Small intestine (tissue), 7 donors: ENCODE measurements at regions not wholly inside any gene's neighbourhood (a gene's known extent, or its start where the extent isn't known, plus 50 kb on each side); places are given as distances from the start of the nearest gene placed in this dataset.
"Not testable (repeated sequence)": the region's sequence is repeated elsewhere in the genome, so short reads cannot be mapped to it uniquely, and the experiment has no call there.

Experiments used
- DNase-seq, 2 donors: peaks; one replicate each; pipeline versions ENCODE4 v3.0.0 to v3.0.0-alpha.2; 2013
- FAIRE-seq: peaks from 2 replicates; lab custom pipeline; 2012; peaks lifted over from hg19 to GRCh38; lab: Jason Lieb, UNC
- H3K27ac ChIP-seq, 3 donors: one replicate each; pipeline ENCODE4 v1.5.1; 2013; ENCODE audit warnings: low read length in 2 of 3, mild to moderate bottlenecking in 2 of 3, control low read depth in 1 of 3, inconsistent platforms in 1 of 3, low read depth in 1 of 3, moderate library complexity in 1 of 3
- H3K27me3 ChIP-seq, 3 donors: one replicate each; pipeline ENCODE4 v1.6.1; 2013; ENCODE audit warnings: low read length in 3 of 3, inconsistent platforms in 1 of 3; ENCODE audit not compliant: control insufficient read depth in 3 of 3, insufficient read depth in 3 of 3
- H3K36me3 ChIP-seq, 3 donors: one replicate each; pipeline ENCODE4 v1.6.1; 2013; ENCODE audit warnings: low read length in 3 of 3, inconsistent platforms in 1 of 3, low read depth in 1 of 3, mild to moderate bottlenecking in 1 of 3, moderate library complexity in 1 of 3; ENCODE audit not compliant: control insufficient read depth in 3 of 3, insufficient read depth in 2 of 3
- H3K4me1 ChIP-seq, 3 donors: one replicate each; pipeline ENCODE4 v1.6.1; 2013; ENCODE audit warnings: low read length in 2 of 3, inconsistent platforms in 1 of 3, low read depth in 1 of 3, mild to moderate bottlenecking in 1 of 3, moderate library complexity in 1 of 3; ENCODE audit not compliant: control insufficient read depth in 3 of 3, insufficient read depth in 2 of 3
- H3K4me3 ChIP-seq, 3 donors: one replicate each; pipeline ENCODE4 v1.5.1; 2013; ENCODE audit warnings: low read length in 3 of 3, control low read depth in 1 of 3, inconsistent platforms in 1 of 3, low read depth in 1 of 3, mild to moderate bottlenecking in 1 of 3, moderate library complexity in 1 of 3
- H3K9me3 ChIP-seq, 2 donors: one replicate each; pipeline ENCODE4 v1.6.1; 2013; ENCODE audit warnings: low read depth in 1 of 2, low read length in 1 of 2; ENCODE audit not compliant: control insufficient read depth in 2 of 2, insufficient read depth in 1 of 2
- WGBS, 3 donors: extraction: QIAGEN DNeasy Blood & Tissue Kit; methylation state at CpG; one replicate each; pipeline ENCODE4 v1.1.7; 2013; 5-methylcytosine and 5-hydroxymethylcytosine counted together
- donor health status: healthy with polysubstance abuse.
- donor health status: control.
- donor health status: control.
- donor health status: Bipolar disorder and iron deficiency.
- donor health status: healthy.

DNA sequence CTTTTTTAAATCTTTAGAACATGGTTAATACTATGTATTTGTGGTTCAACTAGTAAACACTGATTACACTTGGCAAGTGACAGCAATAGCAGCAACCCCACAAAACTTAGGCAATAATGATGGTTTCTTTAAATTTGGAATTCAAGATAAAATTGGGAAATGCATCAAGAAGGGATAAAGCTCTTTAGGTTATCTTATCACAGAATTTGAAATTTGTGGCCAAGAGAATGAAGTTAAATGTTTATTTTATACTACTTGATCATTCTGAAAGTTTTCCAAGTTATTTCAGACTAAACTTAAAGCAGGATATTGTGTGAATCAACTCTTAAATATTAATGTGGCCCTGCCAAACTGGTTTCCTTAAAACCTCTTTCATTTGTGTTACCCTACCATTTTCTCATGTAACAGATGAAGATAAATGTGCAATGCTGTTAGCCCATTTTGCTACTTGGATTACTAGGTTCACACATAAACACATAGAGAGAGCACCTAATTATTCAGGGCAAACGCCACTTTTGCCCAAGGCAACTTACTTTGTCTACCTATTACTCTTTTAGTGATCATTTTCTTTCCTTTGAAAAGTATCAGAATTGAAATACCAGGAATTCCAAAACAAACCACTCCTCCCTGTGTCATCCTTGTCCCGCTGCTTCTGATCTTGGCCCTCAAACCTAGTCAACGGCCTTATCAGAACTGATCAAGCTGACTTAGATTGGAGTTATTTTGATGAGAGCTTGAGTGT lies 186.7 kb upstream of the TENT5A start:
- no peaks in the 10 kb centered on the region for H3K27me3 ChIP-seq
- DNase-seq, result peak in 1 of 2 donors; percentile 8
- H3K27ac ChIP-seq, result peak overlapping the region in 2 of 3 donors; percentile 71 to 92
- H3K4me1 ChIP-seq, result peaks cover 0 to 10% (median 0%) of the 10 kb centered on the region in 3 donors
- no peak for FAIRE-seq
- WGBS, 3 donors, result 63 to 73% (median 72%) methylated on average over 3 of the region's 3 CpGs
- no peak overlapping the region for H3K4me3 ChIP-seq
- H3K9me3 ChIP-seq, result peaks cover 0 to 2% of the 10 kb centered on the region in 2 donors
- no peaks in the 10 kb centered on the region for H3K36me3 ChIP-seq

DNA sequence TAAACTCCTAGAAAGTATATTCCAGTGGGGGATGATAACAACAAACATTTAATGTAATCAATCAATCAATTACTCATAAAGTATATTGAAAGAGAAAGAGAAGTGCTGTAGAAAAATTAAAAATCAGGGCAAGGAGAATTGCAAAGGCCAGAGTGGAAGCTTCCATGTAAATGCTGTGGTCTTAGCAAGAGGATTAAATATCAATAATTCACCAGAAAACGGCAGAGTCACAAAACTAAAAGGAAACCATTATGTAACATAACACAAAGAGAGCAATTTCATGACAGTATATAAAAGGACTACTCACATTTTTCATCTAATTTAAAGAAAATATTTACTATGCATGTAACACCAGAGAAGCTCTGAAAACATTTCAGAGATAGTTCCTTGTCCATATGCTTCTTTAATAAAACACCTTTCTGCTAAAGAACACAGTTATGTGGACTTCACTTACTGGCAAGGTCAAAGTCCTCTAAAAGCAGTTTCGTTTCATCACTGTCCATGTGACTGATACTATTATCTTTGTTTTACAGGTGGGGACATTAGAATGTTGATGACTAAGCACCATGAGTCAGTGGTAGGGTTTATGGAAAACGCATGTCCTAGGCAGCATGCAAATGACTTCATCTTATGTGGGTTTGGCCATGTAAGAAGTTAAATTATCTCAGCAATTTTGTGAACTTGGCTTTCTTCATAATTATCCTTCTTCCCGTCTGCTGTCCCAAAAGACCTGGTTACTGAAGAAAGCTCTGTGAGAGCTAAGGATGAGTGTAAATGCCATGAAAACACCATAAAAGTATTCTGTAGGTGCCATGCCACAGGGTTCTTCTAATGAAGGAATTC lies 185.8 kb upstream of the TENT5A start:
- WGBS, 3 donors, result 10 to 27% (median 13%) methylated on average over 4 of the region's 4 CpGs
- peak; percentile 86 for FAIRE-seq
- Histone ChIP-seq H3K4me1 (peaks cover 0 to 18% (median 2%) of the 10 kb centered on the region in 3 donors), H3K36me3 (no peaks in the 10 kb centered on the region), H3K4me3 (peak overlapping the region in 2 of 3 donors; percentile 12 to 18), H3K27me3 (no peaks in the 10 kb centered on the region), H3K9me3 (peaks cover 0 to 3% of the 10 kb centered on the region in 2 donors), H3K27ac (peak overlapping the region in 2 of 3 donors; percentile 71 to 92)
- DNase-seq, result peak; percentile 95 to 96

GRCh38 chr6:81937296-81937937 lies 184.9 kb upstream of the TENT5A start:
- Histone ChIP-seq H3K27me3 (no peaks in the 10 kb centered on the region), H3K36me3 (no peaks in the 10 kb centered on the region), H3K27ac (peak overlapping the region in 2 of 3 donors; percentile 4 to 92), H3K4me3 (peak overlapping the region in 2 of 3 donors; percentile 12 to 18), H3K9me3 (peaks cover 0 to 3% of the 10 kb centered on the region in 2 donors), H3K4me1 (peaks cover 0 to 18% (median 2%) of the 10 kb centered on the region in 3 donors)
- no peak for FAIRE-seq
- DNase-seq, result peak; percentile 27 to 54
- 73 to 78% (median 78%) methylated on average over 6 of the region's 6 CpGs for WGBS, 3 donors

- FAIRE-seq, result no peak
- Histone ChIP-seq H3K27ac (no peak overlapping the region), H3K27me3 (no peaks in the 10 kb centered on the region), H3K4me3 (no peak overlapping the region), H3K4me1 (peaks cover 0 to 18% (median 2%) of the 10 kb centered on the region in 3 donors), H3K36me3 (no peaks in the 10 kb centered on the region), H3K9me3 (peaks cover 0 to 3% of the 10 kb centered on the region in 2 donors)
- WGBS, 3 donors, result 85 to 93% (median 91%) methylated on average over 1 of the region's 1 CpG
- DNase-seq, result no peak
Observed at GRCh38 chr6:81934936-81935335, 182.5 kb upstream of the TENT5A start.

- no peak for FAIRE-seq
- H3K36me3 ChIP-seq, result no peaks in the 10 kb centered on the region
- peaks cover 0 to 11% (median 2%) of the 10 kb centered on the region in 3 donors for H3K4me1 ChIP-seq
- H3K9me3 ChIP-seq, result peaks cover 0 to 3% of the 10 kb centered on the region in 2 donors
- H3K27me3 ChIP-seq, result no peaks in the 10 kb centered on the region
- peak; percentile 52 to 57 for DNase-seq
- peak overlapping the region in 2 of 3 donors; percentile 48 to 50 for H3K27ac ChIP-seq
- 77 to 92% (median 84%) methylated on average over 1 of the region's 1 CpG for WGBS, 3 donors
- H3K4me3 ChIP-seq, result no peak overlapping the region
Observed at GRCh38 chr6:81933608-81934051, 181.1 kb upstream of the TENT5A start.

DNA sequence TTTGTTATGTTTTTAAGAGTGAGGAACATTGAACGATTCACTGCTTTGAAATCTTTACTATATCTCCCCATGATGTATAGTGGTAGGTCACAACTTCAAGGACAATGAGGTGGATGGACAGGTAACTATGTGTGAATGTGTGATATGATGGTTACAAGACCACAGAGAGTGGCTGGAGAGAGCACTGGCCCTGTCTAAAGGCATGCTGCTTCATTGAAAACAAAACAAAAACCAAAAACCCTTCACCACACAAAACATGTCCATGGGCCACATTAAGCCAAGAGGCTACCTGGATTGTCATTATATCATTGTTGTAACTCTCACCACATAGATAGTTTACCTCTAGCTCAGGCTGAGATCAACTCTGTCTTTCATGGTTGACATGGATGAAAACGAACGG lies 180.6 kb upstream of the TENT5A start:
- H3K27me3 ChIP-seq, result no peaks in the 10 kb centered on the region
- no peaks in the 10 kb centered on the region for H3K36me3 ChIP-seq
- H3K9me3 ChIP-seq, result peaks cover 0 to 3% of the 10 kb centered on the region in 2 donors
- 95 to 97% (median 97%) methylated on average over 3 of the region's 3 CpGs for WGBS, 3 donors
- DNase-seq (no peak), FAIRE-seq (no peak)
- no peak overlapping the region for H3K4me3 ChIP-seq
- peak overlapping the region in 1 of 3 donors; percentile 32 for H3K27ac ChIP-seq
- peaks cover 0 to 9% (median 2%) of the 10 kb centered on the region in 3 donors for H3K4me1 ChIP-seq

- H3K4me1 ChIP-seq, FAIRE-seq, H3K4me3 ChIP-seq, H3K27me3 ChIP-seq, H3K27ac ChIP-seq, H3K36me3 ChIP-seq, H3K9me3 ChIP-seq, DNase-seq: not testable (repeated sequence)
Observed at GRCh38 chr6:81932448-81932847, 180.0 kb upstream of the TENT5A start.

- H3K27me3 ChIP-seq, result no peaks in the 10 kb centered on the region
- peaks cover 0 to 3% of the 10 kb centered on the region in 2 donors for H3K9me3 ChIP-seq
- WGBS, 3 donors, result 74 to 83% (median 78%) methylated on average over 3 of the region's 3 CpGs
- no peak overlapping the region for H3K4me3 ChIP-seq
- peaks cover 0 to 9% (median 2%) of the 10 kb centered on the region in 3 donors for H3K4me1 ChIP-seq
- FAIRE-seq (no peak), DNase-seq (no peak)
- H3K36me3 ChIP-seq, result no peaks in the 10 kb centered on the region
- H3K27ac ChIP-seq, result no peak overlapping the region
Observed at GRCh38 chr6:81929828-81930227, 177.3 kb upstream of the TENT5A start.
